HG02623 (cell line): ENCODE measurements at regions not wholly inside any gene's neighbourhood (a gene's known extent, or its start where the extent isn't known, plus 50 kb on each side); places are given as distances from the start of the nearest gene placed in this dataset.

ENCODE experiments used
- ATAC-seq: cut with Tn5 transposase; IDR thresholded peaks from one replicate; pipeline ENCODE4 v1.9.1; 2021; ENCODE audit warnings: moderate library complexity; ENCODE audit not compliant: unreplicated experiment

DNA sequence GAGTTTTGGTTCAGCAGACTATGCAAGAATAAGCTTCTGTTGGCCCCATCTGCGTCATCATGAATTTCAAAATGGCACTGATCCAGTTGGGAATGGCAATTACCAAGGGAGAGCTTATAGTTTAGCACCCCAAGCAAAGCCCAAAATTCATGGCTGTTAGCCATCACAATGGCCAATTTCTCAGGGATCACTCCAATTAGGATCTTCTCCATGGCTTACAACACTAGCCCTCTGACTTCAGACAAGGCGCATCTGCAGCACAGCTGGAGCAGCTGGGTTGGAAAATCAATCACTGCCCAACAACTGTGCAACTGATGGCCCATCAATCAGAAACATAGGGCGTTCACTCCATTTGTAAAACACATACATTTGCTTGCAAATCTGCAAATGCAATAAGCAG, 273.6 kb downstream of the SRBD1 start:
- ATAC-seq, result no peak

DNA sequence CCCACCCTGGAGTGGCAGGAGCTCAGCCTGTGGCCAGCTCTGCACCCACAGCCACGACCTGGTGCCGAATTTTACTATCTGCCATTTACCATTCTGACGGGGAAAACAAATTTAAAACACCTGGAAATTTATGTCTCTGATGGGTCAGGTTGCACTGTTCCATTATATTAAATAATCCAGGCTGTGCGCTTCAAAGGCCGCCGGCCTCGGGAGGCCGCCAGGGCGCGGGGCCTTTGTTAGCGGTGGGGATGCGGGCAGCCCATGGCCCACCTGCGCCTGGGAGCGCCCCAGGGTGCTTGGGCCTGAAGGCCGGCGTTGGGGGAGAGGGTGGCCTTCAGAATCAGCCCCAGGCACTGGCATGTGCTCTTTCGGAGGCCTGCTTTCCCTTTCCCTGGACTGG, 276.9 kb downstream of the SRBD1 start:
- ATAC-seq, result no peak

DNA sequence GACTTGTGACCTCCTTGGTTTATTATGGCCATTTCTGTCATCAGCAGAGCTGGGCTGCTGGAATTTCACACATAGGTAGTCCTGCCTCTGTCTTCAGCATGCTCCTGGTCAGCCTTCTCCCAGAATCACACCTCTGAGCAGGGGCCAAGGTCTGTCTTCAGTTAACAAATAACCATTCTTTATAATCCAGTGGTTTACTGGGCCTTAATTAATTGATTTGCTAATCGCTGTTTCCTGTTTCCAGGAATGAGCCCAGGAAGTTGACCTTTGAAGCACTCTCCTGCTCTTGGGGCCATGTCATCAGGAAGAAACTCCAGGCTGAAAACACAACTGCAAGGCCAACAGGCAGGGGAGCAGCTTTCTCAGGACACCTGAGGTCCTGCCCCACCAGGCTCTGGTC, 278.5 kb downstream of the SRBD1 start:
- no peak for ATAC-seq

DNA sequence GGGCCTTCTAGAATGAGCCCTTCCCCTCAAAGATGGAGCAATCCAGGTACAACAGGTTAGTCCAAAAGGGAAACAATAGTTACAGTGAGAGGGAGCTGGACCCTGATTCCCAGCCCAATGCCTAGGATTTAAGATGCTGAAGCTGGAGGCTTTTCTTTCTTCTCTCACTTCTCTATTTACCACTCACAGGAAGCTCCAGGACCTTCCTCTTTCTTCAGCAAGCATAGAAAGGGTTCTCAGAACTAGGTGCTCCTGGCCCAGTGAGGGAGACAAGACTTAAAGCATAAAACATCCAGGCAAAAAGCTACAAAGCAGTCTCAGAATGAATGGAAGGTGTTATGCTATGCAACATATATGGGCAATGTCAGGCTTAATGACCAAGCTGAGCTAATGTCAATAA, 279.0 kb downstream of the SRBD1 start:
- ATAC-seq, result no peak

DNA sequence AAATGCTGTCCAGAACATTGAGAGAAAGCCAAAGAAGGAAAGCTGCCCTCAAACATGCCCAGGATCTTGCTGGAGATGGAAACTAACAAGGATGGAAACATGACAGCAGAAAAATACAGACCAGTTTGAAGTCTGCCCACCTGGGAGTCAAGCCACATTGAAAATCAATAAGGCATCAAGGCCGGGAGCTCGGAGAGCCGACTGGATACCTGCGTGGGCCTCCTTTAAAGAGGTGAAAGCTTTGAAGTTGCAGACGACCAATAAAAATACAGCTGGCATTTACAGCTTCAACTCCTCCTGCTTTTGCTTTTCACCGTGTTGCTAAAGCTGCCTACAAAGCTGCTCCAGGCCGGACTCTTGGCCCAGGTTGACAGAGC, 279.7 kb downstream of the SRBD1 start:
- no peak for ATAC-seq

DNA sequence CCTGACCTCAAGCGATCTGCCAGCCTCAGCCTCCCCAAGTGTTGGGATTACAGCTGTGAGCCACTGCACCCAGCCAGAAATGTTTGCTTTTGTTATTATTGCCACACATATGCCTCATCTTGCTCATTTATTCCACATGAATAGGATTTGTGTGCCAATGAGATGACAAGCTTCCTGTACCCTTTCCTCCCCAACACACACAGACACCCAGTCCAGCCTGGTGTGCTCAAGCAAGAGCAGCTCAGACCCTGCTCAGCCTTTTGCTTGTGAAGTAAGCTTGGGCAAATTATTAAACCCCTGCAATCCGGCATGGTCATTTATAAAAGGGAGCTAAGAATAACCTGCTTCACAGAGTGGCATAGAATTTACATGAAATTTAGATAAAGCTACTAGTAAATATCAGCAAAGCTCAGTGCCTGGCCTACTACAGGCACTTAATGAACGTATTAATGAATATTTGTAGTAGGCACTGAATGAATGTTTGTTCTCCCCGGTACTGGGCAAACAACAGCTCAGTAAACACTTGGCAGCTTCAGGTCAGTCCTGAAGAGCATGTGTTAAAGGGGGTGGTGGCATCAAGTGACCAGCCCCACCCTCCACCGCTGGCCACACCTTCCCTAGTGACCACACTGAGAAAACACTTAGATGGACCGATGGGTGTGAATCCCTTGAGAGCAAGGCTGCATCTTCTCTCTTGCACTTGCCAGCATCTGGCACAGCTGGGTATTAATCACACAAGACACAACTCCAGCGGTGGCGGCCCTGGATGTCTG, 280.2 kb downstream of the SRBD1 start:
- no peak for ATAC-seq

DNA sequence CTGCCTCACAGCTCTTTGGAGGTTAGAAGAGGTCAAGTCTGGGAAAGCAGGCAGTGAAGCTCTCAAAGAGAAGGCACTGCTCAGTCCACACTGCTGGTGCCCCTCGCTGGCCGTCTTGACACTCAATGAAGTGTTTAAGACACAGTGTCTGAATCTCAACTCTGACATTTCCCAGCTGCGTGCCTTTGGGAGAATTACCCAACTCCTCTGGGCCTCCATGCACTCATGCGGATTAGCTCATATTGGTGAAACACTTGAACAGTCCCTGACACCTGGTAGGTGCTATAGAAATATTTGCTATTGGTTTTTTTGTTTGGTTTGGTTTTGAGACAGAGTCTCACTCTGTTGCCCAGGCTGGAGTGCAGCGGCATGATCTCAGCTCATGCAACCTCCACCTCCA, 281.0 kb downstream of the SRBD1 start:
- no peak for ATAC-seq

DNA sequence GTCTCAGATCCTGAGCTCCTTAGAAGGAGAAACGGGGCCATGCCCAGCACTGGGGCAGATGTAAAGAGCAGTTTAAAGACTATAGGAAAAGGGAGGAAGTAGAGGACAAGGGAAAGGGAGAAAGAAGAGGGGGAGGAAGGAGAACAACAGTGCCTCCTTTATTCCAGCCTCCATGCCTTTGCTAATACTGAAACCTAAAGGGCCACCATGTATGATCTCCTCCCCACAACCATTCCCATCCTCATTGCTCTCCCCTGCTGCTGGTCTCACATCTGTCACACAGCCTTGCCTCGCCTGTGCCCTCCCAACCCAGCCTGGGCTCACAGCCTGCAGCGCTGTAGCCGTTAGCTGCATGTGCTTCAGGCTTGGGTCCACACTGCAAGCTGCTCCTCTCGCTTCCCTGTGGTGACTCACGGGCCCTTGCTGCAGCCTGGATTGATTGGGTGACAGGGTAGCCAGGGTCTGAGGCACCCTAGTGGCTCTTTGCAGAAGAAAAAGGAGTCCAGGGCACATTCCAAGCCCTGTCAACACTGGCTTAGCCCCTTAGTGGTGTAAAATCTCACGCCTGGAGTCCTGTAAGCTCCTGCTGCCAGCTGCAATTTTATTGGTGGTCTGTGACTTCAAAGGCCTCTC, 281.9 kb downstream of the SRBD1 start:
- no peak for ATAC-seq

DNA sequence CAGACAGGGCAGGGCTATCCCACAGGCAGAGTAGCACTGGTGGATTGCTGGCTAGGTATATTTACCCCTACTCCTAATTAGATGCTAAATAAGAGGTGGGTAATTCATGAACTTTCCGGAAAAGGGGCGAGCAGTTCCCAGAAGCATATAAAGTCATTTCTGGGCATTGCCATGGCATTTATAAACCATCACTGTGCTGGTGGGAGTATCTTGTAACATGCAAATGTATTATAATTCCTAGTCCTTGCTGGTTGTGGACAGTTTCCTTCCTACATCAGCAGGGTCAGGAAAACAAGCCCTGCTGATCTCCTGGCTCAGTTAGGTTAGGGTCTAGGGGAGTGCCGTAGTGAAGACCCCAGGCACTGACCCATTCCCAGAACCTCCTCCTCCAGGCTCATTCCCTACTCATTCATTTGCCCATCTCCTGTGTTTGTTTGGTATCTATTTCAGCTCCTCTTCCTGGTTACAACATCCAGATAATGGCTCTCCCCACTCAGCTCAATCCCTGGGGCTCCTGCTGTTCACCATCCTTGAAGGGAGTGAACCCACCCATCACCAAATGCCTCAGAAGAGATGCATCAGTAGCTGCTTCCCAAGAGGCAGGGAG, 282.7 kb downstream of the SRBD1 start:
- ATAC-seq, result no peak

DNA sequence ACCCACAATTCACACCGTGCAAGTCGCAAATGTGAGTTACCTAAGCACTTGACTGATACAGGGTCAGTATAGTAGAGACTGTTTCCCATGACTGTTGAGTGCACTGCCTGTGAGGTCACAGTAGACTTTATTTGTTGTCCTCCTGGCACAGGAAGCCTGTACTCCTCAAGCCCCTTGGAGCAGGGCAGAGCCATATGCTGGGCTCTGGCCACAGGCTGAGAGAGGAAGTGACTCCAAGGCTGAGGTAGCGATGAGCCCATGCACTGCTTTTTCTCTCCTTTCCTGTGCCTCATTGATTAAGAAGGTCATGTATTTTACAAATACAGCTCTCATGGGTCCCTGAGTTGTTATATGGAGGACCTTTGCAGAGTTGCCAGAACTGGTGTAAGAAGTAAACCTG, 287.7 kb downstream of the SRBD1 start:
- ATAC-seq, result no peak

DNA sequence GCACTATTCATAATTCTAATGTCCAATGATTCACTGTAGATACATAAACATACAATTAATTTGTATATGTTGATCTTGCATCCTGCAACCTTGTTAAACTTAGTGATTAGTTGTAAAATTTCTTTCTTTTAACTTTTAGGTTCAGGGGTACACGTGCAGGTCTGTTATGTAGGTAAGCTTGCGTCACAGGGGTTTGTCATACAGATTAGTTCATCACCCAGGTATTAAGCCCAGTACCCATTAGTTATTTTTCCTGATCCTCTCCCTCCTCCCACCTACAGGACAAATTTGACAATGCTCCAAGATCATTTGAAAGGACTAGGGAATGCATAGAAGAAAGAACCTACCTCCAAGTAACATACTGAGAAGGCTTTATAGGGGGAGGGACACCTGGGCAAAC, 290.1 kb downstream of the SRBD1 start:
- no peak for ATAC-seq

DNA sequence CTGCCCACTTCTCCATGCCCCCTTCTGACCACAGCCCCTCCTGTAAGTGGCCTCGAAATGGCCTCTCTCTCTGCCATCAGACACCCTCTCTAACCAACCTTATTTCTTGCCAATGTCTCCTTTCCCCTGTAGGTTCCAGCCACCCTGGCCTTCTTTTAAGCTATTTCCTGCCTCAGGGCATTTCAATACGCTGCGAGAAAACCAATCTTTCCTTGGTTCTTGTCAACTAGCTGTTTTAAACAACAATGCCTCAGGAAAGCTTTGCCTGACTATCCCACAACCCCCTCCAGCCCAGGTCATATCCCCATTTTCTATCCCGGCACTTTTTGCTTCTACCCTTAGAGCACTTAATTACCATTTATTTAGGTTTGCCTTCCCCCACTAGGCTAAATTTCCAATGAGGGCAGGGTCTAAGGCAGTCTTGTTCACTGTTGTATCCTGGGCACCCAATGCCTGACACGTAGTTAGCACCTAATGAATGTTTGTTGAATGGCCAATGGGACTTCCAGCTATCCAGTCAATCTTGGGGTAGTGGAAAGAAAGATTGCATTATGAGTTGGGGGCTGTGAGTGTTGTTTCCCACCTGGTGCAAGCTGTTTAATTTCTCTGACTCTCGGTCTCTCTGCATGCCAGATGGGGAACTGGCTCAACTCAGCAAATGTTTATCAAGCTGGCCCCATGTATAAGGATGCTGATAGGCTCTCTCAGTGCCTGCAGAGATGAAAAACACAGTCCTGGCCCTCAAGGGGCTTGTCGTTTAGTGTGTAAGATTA, 291.2 kb downstream of the SRBD1 start:
- ATAC-seq, result no peak

DNA sequence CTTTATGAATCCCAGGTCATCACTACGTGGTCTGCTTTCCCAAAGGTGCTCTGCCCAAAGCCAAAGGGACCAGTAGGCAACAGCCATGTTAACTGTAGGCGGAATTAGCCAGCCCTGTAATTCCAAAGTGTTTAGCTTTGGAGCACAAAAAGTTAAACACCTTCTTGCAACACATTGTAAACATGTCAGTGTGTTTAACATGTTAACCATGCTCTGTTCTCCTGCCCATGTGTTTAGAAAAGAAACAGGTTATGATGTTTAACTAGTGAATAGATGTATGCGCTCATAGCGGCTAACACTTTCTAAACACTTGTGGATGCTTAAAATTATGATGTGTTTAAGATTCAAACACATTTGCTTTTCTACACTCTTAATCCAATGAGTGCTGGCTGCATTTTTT, 292.4 kb downstream of the SRBD1 start:
- ATAC-seq, result no peak

DNA sequence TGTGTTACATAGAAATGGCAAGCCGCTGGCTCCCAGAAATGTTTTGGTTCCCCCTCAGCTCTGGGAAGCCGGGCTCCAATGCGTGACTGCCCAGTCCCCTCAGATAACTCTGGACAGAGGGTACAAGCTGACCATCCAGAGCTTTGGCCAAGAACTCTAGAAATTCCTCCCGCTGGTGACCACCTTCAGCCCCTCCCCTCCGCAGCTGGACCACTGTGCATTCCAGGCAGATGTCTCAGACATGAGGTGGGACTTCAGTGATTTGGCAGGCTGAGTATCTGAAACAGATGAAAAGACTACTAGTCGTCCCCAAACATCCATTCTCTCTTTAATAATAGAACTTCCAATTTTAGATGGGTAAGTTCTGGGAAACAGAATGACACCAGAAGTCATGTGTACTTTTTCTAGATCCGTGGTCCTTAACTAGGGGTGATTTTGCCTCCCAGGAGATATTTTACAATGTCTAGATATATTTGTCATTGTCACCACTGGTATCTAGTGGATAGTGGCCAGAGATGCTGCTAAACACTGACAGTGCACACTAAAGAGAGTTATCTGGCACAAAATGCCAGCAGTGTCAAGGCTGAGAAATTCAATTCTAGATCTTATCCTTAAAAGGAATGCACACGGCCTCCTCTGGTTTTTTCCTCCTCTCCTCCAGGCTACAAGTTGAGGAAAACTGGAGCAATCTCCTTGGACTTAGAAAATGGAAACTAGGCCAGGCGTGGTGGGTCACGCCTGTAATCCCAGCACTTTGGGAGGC, 294.3 kb downstream of the SRBD1 start:
- ATAC-seq, result no peak

DNA sequence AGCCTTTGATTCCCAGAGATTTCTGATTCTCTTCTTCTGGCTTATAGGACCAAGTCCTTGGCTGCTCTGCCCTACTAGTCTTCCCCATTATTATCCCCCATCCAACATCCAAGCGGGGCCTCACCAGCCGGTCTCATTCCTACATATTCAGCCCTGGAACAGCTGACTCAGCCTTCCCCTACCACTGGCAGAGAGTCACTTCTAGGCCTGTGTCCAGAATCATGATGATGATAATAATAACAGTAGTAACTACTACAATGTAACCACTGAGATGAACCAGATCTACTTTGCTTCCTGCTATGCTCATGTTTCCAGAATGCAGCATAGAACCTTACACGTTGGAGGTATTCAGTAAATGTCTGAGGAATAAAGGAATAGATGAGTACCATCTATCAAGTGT, 295.2 kb downstream of the SRBD1 start:
- ATAC-seq, result no peak

DNA sequence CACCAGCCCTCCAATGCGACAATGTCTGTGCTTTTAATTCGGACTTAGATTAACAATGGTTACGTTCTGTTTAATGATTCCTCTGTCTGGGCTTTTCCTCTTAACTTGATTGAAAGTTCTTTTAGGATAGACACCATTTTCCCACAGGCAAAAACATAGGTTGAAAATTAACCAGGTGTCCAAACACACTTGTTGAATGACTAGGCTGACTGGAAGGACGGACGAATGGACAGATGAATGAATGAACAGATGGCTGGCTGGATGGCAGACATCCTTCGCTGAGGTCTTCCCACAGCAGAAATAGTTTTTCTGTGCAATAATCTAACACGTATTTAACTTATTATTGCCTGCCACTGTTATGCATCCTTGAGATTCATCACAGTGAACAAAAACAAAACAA, 298.8 kb downstream of the SRBD1 start:
- ATAC-seq, result no peak

DNA sequence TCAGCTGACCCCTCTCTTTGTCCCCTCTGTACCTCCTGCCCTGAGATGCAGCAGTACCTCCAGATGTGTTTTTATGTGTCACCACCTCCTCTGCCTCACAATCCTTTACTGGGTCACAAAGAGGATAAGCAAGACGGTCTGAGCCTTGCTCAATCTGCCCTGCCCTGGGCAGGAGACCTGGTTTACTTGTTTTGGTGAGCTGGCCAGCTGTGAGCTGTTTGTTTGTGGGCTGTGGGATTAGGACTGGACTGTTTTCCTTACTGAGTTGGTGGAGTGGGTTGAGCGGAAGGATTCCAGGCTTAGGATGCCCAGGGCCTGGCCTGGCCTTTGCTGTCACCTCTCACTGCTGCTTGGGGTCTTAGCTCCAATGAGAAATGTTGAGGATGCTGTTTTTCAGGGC, 299.5 kb downstream of the SRBD1 start:
- ATAC-seq, result no peak

DNA sequence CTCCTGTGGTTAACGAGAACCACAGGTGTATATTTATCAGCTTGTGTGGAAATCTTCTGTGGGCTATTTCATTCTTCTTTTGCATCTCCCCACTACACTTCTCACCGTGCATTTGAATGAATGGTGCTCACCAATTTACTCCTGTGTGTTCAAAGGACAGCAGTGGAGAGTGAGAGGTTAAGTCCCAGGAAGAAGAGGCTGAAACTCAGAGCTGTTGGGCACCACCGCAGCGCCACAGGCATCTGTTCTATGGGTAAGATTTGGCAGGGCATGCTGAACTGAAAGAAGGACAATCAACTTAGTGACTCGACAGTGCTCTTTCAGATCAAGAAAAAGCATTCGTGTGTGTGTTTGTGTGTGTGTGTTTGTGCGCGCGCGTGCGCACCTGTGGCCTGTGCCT, 297.9 kb upstream of the SIX2 start:
- ATAC-seq, result no peak

DNA sequence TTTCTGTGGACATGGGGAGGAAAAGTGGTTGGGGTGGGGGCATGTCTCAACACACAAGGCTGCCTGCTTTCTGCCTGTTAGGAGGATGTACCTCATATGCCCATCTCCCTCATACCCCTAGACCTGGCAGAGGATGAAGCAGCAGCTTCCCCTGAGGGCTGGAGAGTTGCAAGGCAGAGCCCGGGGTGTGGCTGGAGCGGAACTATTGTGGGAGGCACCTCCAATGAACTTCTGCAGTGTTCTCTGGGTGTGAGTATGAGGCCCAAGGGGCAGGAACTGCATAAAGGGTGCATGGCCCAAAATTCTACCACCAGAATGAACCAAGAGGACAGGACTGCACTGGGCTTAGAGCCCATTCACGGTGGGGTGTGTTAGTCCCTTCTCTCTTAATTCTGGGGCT, 296.3 kb upstream of the SIX2 start:
- ATAC-seq, result no peak

DNA sequence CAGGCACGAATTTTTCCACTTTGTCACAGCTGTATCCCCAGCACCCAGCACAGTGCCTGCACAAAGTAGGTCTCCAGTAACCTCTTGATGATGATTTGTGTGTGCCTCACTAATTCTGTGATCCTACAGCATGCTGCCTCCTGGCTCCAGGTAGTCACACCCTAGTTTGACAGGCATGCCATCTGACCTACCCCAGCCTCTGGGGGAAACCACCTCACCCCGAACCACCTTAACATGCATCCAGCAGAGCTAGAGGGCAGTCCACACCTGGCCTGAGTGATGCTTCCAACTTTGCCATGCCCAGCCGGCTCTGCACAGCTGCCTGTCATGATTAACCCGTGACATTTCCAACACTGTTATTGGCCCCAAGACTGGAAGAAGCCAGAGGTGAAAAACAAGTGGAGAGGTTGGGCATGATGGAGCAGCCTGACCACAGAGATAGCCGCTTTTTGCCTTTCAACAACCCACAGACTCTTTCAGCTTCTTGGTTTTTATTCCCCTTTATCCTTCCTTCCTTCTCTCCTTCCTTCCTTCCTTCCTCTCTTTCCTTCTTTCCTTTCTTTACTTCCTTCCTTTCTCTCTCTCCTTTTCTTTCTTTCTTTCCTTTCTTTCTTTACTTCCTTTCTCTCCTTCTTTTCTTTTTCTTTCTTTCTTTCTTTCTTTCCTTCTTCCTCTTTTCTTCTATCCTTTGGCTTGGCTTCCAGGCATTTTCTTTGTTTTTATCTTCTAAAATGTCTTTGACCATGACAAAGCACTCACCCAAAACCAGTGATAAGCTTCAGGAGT, 294.4 kb upstream of the SIX2 start:
- ATAC-seq, result no peak
